Stimulated activated naive CD8-positive, alpha-beta T cell treated with anti-CD3 and anti-CD28 coated beads, Interleukin-15, Interleukin-2, amounts not matched to agents 100 ng/mL and 50 ng/mL, for 24 hours (primary cell): ENCODE measurements at regions not wholly inside any gene's neighbourhood (a gene's known extent, or its start where the extent isn't known, plus 50 kb on each side); places are given as distances from the start of the nearest gene placed in this dataset.

Experiments used
- H3K27ac Mint-ChIP-seq: one replicate; pipeline ENCODE4 v1.8.0; 2021; ENCODE audit warnings: mild to moderate bottlenecking, mixed read lengths
- H3K27me3 Mint-ChIP-seq: one replicate; pipeline ENCODE4 v1.8.0; 2021; ENCODE audit warnings: mixed read lengths
- H3K36me3 Mint-ChIP-seq: one replicate; pipeline ENCODE4 v1.8.0; 2021; ENCODE audit warnings: low read depth, mixed read lengths
- H3K4me1 Mint-ChIP-seq: one replicate; pipeline ENCODE4 v1.8.0; 2021; ENCODE audit warnings: low read depth, mixed read lengths
- H3K4me3 Mint-ChIP-seq: one replicate; pipeline ENCODE4 v1.8.0; 2021; ENCODE audit warnings: mild to moderate bottlenecking, mixed read lengths
- H3K9me3 Mint-ChIP-seq: one replicate; pipeline ENCODE4 v1.8.0; 2021; ENCODE audit warnings: mixed read lengths

GRCh38 chr12:77736219-77736965 lies 94.3 kb upstream of the NAV3 start:
- no peaks in the 10 kb centered on the region for H3K4me1 Mint-ChIP-seq
- H3K4me3 Mint-ChIP-seq: no peak overlapping the region
- H3K36me3 Mint-ChIP-seq: no peaks in the 10 kb centered on the region
- H3K9me3 Mint-ChIP-seq: peaks cover 23% of the 10 kb centered on the region
- no peak overlapping the region for H3K27ac Mint-ChIP-seq
- H3K27me3 Mint-ChIP-seq: no peaks in the 10 kb centered on the region

- Mint-ChIP-seq H3K27me3 (no peaks in the 10 kb centered on the region), H3K36me3 (no peaks in the 10 kb centered on the region), H3K4me1 (no peaks in the 10 kb centered on the region), H3K9me3 (peaks cover 20% of the 10 kb centered on the region), H3K4me3 (no peak overlapping the region), H3K27ac (no peak overlapping the region)
Observed at GRCh38 chr12:77734214-77734883, 96.3 kb upstream of the NAV3 start.

DNA sequence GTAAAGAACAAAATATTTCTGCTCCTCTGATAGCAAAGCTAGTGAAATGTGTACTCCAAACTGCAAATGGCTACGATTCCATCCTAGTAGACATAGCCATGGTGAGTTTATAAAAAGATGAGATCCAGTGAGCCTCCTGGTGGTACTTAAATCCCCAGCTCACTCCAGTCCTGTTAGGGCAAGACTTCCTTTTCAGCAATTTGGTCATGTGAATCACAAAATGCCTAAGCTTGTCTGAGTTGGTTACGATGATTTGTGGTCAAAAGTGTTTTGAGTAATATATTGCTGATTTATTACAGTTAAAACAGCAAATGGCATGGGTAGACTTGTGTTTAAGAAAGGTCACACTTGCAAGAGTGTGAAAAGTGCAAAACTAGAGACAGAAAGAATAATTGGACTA lies 102.7 kb upstream of the NAV3 start:
- H3K9me3 Mint-ChIP-seq: no peaks in the 10 kb centered on the region
- no peaks in the 10 kb centered on the region for H3K27me3 Mint-ChIP-seq
- H3K4me3 Mint-ChIP-seq: no peak overlapping the region
- H3K4me1 Mint-ChIP-seq: no peaks in the 10 kb centered on the region
- no peaks in the 10 kb centered on the region for H3K36me3 Mint-ChIP-seq
- H3K27ac Mint-ChIP-seq: no peak overlapping the region

DNA sequence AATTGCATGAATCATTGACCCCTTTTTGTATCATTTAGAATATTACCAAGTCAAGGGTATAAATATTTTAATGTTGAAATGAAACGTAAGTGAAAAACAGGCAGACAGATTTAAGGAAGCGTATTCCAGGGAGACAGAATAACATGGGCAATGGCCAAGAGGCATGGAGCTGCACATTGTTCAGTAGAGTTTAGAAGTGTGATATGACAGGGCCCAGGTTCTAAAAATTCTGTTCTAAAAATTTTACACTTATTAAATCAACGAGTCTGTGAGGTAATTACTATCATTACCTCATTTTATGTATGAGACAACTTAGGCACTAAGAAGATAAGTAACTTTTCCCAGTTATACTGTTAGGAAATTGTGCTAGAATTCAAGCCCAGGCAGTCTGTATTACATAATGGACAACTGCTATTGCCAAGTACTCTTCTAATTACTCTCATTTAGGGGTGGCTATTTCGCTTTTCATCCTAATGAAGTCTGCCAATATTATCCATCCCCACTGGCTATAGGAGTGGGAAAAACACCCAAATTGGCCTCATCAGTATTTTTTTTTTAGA lies 103.2 kb upstream of the NAV3 start:
- Mint-ChIP-seq H3K36me3 (no peaks in the 10 kb centered on the region), H3K27me3 (no peaks in the 10 kb centered on the region)

DNA sequence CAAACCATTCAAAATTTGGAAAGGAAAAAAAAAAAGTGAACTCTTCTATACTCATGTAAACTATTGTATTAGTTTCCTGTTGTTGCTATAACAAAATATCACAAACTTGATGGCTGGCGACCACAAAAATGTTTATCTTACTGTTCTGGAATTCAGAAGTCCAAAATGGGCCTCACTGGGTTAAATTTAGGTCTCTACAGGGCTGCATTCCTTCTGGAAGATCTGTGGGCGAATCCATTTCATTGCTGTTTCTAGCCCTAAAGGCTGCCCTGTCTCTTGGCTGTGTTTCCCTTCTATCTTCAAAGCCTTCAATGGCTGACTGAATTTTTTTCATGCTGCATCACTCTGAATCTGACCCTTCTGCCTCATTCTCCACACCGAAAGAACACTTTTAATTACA lies 105.1 kb upstream of the NAV3 start:
- Mint-ChIP-seq H3K4me3 (no peak overlapping the region), H3K27ac (no peak overlapping the region), H3K9me3 (no peaks in the 10 kb centered on the region), H3K36me3 (no peaks in the 10 kb centered on the region), H3K4me1 (no peaks in the 10 kb centered on the region), H3K27me3 (no peaks in the 10 kb centered on the region)

More for the DNA sequence above, 103.2 kb upstream of the NAV3 start:
- Mint-ChIP-seq H3K4me1 (no peaks in the 10 kb centered on the region), H3K9me3 (no peaks in the 10 kb centered on the region), H3K27ac (no peak overlapping the region), H3K4me3 (no peak overlapping the region)

DNA sequence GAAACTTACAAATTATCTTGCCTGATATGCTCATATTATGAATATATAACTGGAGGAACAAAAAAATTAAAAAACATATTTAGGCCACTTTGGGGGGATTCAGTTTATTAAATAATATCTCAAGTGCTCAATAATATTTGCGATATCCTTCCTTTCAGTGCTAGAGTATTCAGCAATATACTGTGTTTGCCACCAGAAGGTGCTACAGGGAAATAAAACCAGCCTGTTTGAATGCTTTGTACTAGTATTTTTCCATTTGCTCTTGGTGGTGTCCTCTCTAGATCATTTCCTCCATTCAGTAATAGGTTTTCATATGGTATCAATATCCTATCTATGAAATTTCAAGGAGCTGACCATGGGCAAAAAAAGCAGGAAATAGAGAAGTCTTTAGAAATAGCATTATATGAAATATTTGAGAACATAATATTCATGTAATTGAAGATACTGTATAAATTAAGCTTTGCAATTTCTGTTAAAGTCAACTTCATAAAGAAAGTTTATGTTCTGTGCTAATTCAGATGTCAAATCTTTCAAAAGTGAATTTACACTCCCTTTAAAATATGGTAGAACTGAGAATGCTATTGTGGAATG lies 106.2 kb upstream of the NAV3 start:
- H3K9me3 Mint-ChIP-seq: no peaks in the 10 kb centered on the region
- H3K4me1 Mint-ChIP-seq: no peaks in the 10 kb centered on the region
- no peaks in the 10 kb centered on the region for H3K36me3 Mint-ChIP-seq
- no peaks in the 10 kb centered on the region for H3K27me3 Mint-ChIP-seq
- no peak overlapping the region for H3K27ac Mint-ChIP-seq
- no peak overlapping the region for H3K4me3 Mint-ChIP-seq

DNA sequence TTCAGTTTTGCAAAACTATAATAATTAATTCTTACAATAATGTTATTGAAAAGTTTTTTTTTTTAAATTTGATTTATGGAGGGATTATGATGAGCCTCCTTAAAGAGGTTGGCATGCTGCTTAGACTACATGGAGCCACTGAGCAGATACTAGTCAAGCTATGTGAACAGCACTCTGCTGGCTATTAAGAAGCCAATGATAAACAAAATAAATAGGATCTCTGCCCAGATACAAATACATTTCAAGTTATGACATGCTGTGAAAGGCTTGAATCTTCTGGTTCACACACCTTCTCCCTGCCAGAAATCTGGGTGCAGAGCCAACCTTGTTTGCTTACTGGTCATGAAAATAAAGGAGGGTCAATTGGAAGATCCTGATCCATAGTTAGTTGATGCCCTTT lies 107.4 kb upstream of the NAV3 start:
- no peaks in the 10 kb centered on the region for H3K36me3 Mint-ChIP-seq
- no peak overlapping the region for H3K27ac Mint-ChIP-seq
- H3K4me3 Mint-ChIP-seq: no peak overlapping the region
- no peaks in the 10 kb centered on the region for H3K27me3 Mint-ChIP-seq
- no peaks in the 10 kb centered on the region for H3K4me1 Mint-ChIP-seq
- peaks cover under 1% of the 10 kb centered on the region for H3K9me3 Mint-ChIP-seq

- Mint-ChIP-seq H3K4me1 (no peaks in the 10 kb centered on the region), H3K4me3 (no peak overlapping the region), H3K27me3 (no peaks in the 10 kb centered on the region), H3K27ac (no peak overlapping the region), H3K36me3 (no peaks in the 10 kb centered on the region), H3K9me3 (peaks cover 6% of the 10 kb centered on the region)
Observed at GRCh38 chr12:77722536-77722935, 108.2 kb upstream of the NAV3 start.

GRCh38 chr12:77720258-77720657 lies 110.4 kb upstream of the NAV3 start:
- no peak overlapping the region for H3K4me3 Mint-ChIP-seq
- H3K9me3 Mint-ChIP-seq: peaks cover 6% of the 10 kb centered on the region
- no peaks in the 10 kb centered on the region for H3K36me3 Mint-ChIP-seq
- no peaks in the 10 kb centered on the region for H3K4me1 Mint-ChIP-seq
- no peak overlapping the region for H3K27ac Mint-ChIP-seq
- H3K27me3 Mint-ChIP-seq: no peaks in the 10 kb centered on the region

DNA sequence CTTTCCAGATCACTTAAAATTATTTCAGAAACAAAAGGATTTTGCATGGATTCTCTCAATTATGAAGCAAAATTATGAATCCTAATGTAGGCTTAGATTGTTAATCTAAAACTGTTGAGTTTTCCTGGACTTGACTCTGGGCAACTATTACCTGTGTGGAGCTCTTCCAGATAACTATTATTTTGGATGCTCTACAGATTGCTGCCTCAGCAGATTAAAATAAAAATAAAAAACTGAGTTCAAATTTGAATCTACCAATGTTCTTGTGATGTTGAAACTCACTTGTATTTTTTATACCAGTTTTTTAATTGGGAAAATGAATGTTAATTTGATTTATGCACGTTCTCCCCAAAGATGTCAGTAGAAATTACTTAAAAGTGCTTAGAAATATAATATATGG lies 120.5 kb upstream of the NAV3 start:
- H3K36me3 Mint-ChIP-seq: no peaks in the 10 kb centered on the region
- H3K4me3 Mint-ChIP-seq: no peak overlapping the region
- peaks cover 6% of the 10 kb centered on the region for H3K9me3 Mint-ChIP-seq
- H3K27me3 Mint-ChIP-seq: no peaks in the 10 kb centered on the region
- no peak overlapping the region for H3K27ac Mint-ChIP-seq
- H3K4me1 Mint-ChIP-seq: no peaks in the 10 kb centered on the region

- no peak overlapping the region for H3K27ac Mint-ChIP-seq
- no peaks in the 10 kb centered on the region for H3K9me3 Mint-ChIP-seq
- H3K4me3 Mint-ChIP-seq: no peak overlapping the region
- H3K27me3 Mint-ChIP-seq: no peaks in the 10 kb centered on the region
- H3K36me3 Mint-ChIP-seq: no peaks in the 10 kb centered on the region
- no peaks in the 10 kb centered on the region for H3K4me1 Mint-ChIP-seq
Observed at GRCh38 chr12:77697126-77697525, 133.6 kb upstream of the NAV3 start.

- H3K27me3 Mint-ChIP-seq: no peaks in the 10 kb centered on the region
- no peak overlapping the region for H3K4me3 Mint-ChIP-seq
- no peaks in the 10 kb centered on the region for H3K36me3 Mint-ChIP-seq
- no peaks in the 10 kb centered on the region for H3K9me3 Mint-ChIP-seq
- no peak overlapping the region for H3K27ac Mint-ChIP-seq
- no peaks in the 10 kb centered on the region for H3K4me1 Mint-ChIP-seq
Observed at GRCh38 chr12:77696183-77696582, 134.5 kb upstream of the NAV3 start.

- H3K9me3 Mint-ChIP-seq: no peaks in the 10 kb centered on the region
- no peaks in the 10 kb centered on the region for H3K4me1 Mint-ChIP-seq
- no peaks in the 10 kb centered on the region for H3K36me3 Mint-ChIP-seq
- no peak overlapping the region for H3K27ac Mint-ChIP-seq
- no peak overlapping the region for H3K4me3 Mint-ChIP-seq
- H3K27me3 Mint-ChIP-seq: no peaks in the 10 kb centered on the region
Observed at GRCh38 chr12:77689510-77690086, 141.1 kb upstream of the NAV3 start.

GRCh38 chr12:77687321-77687720 lies 143.4 kb upstream of the NAV3 start:
- Mint-ChIP-seq H3K27me3 (no peaks in the 10 kb centered on the region), H3K36me3 (no peaks in the 10 kb centered on the region), H3K9me3 (no peaks in the 10 kb centered on the region), H3K4me1 (no peaks in the 10 kb centered on the region), H3K27ac (no peak overlapping the region), H3K4me3 (no peak overlapping the region)

DNA sequence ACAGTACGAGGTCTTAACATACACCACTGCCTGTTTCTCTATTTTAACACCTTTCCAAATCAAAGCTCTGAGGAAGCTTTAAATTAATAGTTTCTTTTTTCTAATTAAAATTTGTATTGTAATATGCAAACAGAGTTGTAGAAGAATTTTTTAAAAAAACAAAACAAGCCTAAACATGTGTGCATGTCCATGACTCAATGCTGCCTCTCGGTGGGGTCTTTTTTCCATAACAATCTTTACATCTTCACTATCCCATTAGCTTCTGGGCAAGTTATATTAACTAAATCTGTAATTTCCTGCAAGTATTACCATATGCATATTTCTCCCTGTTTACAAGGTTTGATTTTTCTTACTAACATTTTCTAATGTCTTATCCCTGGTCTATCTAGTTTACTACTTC lies 143.9 kb upstream of the NAV3 start:
- Mint-ChIP-seq H3K9me3 (no peaks in the 10 kb centered on the region), H3K27ac (no peak overlapping the region)

More for the DNA sequence above, 143.9 kb upstream of the NAV3 start:
- H3K27me3 Mint-ChIP-seq: no peaks in the 10 kb centered on the region
- no peak overlapping the region for H3K4me3 Mint-ChIP-seq
- no peaks in the 10 kb centered on the region for H3K4me1 Mint-ChIP-seq
- no peaks in the 10 kb centered on the region for H3K36me3 Mint-ChIP-seq
